ENCODE measurements at regions not wholly inside any gene's neighbourhood (a gene's known extent, or its start where the extent isn't known, plus 50 kb on each side); places are given as distances from the start of the nearest gene placed in this dataset.

GRCh38 chr3:159660326-159660725, 328.3 kb upstream of the IL12A start:
- no peak overlapping the region for H3K4me3 ChIP-seq
- no peak for TF ChIP-seq POLR2A (IDR thresholded peaks at IDR 0.05)
- no peak for TF ChIP-seq EP300 (IDR thresholded peaks at IDR 0.05; ENCODE audit: low read depth)
- no peak for TF ChIP-seq POLR2AphosphoS5 (IDR thresholded peaks at IDR 0.05)
- TF ChIP-seq CTCF (IDR thresholded peaks at IDR 0.05), result no peak
- no peaks in the 10 kb centered on the region for H3K9me3 ChIP-seq
- no peaks in the 10 kb centered on the region for H3K36me3 ChIP-seq
- H3K27me3 ChIP-seq, result no peaks in the 10 kb centered on the region
- in situ Hi-C loops (cut with MboI; ENCODE audit: low pct_ligation_motif_present in 1 of 4, low pct_unique_long_range_greater_than_20kb in 1 of 4, low sequenced_read_pairs in 3 of 4), result no loop called here
- intact Hi-C loops (cut with DNase I; ENCODE audit: low total_unique reads), result no loop called here
- DNase-seq, result no peak
- H3K27ac ChIP-seq, result no peak overlapping the region
- 90 to 94% methylated on average over 3 of the region's 3 CpGs for WGBS, 2 donors (ENCODE audit: low coverage in 1 of 2)
- H3K4me1 ChIP-seq, result no peaks in the 10 kb centered on the region

- no peak for DNase-seq
- intact Hi-C loops (cut with DNase I; ENCODE audit: low total_unique reads) (no loop called here), in situ Hi-C loops (cut with MboI; ENCODE audit: low pct_ligation_motif_present in 1 of 4, low pct_unique_long_range_greater_than_20kb in 1 of 4, low sequenced_read_pairs in 3 of 4) (no loop called here)
- no peaks in the 10 kb centered on the region for H3K27me3 ChIP-seq
- no peak overlapping the region for H3K4me3 ChIP-seq
- TF ChIP-seq CTCF (IDR thresholded peaks at IDR 0.05), result no peak
- no peaks in the 10 kb centered on the region for H3K4me1 ChIP-seq
- H3K27ac ChIP-seq, result no peak overlapping the region
- 76 to 89% methylated on average over 1 of the region's 1 CpG for WGBS, 2 donors (ENCODE audit: low coverage in 1 of 2)
- H3K36me3 ChIP-seq, result no peaks in the 10 kb centered on the region
- H3K9me3 ChIP-seq, result no peaks in the 10 kb centered on the region
These were observed 327.7 kb upstream of the IL12A start for GRCh38 chr3:159660901-159661300.

- H3K4me1 ChIP-seq, result no peaks in the 10 kb centered on the region
- no peaks in the 10 kb centered on the region for H3K9me3 ChIP-seq
- TF ChIP-seq CTCF (IDR thresholded peaks at IDR 0.05), result no peak
- no peak for TF ChIP-seq POLR2A (IDR thresholded peaks at IDR 0.05)
- TF ChIP-seq POLR2AphosphoS5 (IDR thresholded peaks at IDR 0.05), result no peak
- TF ChIP-seq EP300 (IDR thresholded peaks at IDR 0.05; ENCODE audit: low read depth), result no peak
- H3K27me3 ChIP-seq, result no peaks in the 10 kb centered on the region
- no peak for DNase-seq
- H3K36me3 ChIP-seq, result no peaks in the 10 kb centered on the region
- no peak overlapping the region for H3K4me3 ChIP-seq
- H3K27ac ChIP-seq, result no peak overlapping the region
- in situ Hi-C loops (cut with MboI; ENCODE audit: low pct_ligation_motif_present in 1 of 4, low pct_unique_long_range_greater_than_20kb in 1 of 4, low sequenced_read_pairs in 3 of 4) (no loop called here), intact Hi-C loops (cut with DNase I; ENCODE audit: low total_unique reads) (no loop called here)
These were observed 326.1 kb upstream of the IL12A start for GRCh38 chr3:159662549-159662948.

GRCh38 chr3:159664006-159664405, 324.6 kb upstream of the IL12A start:
- Histone ChIP-seq H3K27me3 (no peaks in the 10 kb centered on the region), H3K4me1 (peaks cover 0 to 5% (median 2%) of the 10 kb centered on the region in 4 donors), H3K36me3 (no peaks in the 10 kb centered on the region), H3K4me3 (no peak overlapping the region), H3K27ac (no peak overlapping the region), H3K9me3 (no peaks in the 10 kb centered on the region)
- in situ Hi-C loops (cut with MboI; ENCODE audit: low pct_ligation_motif_present in 1 of 4, low pct_unique_long_range_greater_than_20kb in 1 of 4, low sequenced_read_pairs in 3 of 4) (no loop called here), intact Hi-C loops (cut with DNase I; ENCODE audit: low total_unique reads) (no loop called here)
- TF ChIP-seq POLR2A (IDR thresholded peaks at IDR 0.05) (no peak), CTCF (IDR thresholded peaks at IDR 0.05) (no peak), POLR2AphosphoS5 (IDR thresholded peaks at IDR 0.05) (no peak), EP300 (IDR thresholded peaks at IDR 0.05; ENCODE audit: low read depth) (no peak)
- 73 to 83% methylated on average over 2 of the region's 2 CpGs for WGBS, 2 donors (ENCODE audit: low coverage in 1 of 2)
- DNase-seq, result no peak
